Raji (cell line): ENCODE measurements at regions not wholly inside any gene's neighbourhood (a gene's known extent, or its start where the extent isn't known, plus 50 kb on each side); places are given as distances from the start of the nearest gene placed in this dataset.

Experiments
- POLR2A ChIP-seq: IDR thresholded peaks from 2 replicates; pipeline ENCODE4 v1.6.1; 2011; ENCODE audit warnings: low read depth, low read length, control low read depth; ENCODE audit not compliant: insufficient read depth

DNA sequence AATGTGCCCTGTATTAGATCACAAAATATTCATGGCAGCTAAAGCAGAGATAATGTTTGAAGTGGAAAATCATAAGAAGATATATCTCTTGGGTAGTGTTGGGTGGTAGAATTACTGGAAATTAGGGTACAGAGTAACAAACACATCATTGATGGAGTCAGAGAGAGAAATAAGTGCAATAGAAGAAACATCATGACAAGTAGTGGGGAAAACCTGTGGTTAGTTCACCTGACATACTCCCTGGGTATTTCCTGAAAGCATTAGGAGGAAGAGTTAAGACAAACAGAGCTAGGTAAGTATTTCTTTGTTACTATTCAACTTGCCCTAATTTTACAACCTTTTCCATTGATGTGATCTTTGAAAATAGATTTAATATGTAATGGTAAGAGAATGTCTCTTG lies 691.9 kb upstream of the SOX9 start:
- TF ChIP-seq POLR2A = no peak

DNA sequence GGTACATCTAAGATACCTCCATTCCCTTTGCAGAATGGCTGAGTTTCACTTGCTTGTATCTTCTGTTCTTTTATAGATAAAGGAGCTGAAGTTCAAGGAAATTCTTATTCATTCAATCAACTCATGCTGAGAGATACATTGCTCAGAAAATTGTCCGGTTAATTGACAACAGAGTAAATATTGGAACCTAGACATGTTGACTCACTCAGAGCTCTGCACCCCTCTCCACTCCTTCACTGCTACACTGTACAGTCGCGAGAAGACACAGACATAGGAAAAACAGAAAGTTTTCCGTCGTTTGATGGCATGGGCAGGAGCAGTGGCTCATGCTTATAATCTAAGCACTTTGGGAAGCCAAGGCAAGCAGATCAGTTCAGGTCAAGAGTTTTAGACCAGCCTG lies 690.5 kb upstream of the SOX9 start:
- no peak for TF ChIP-seq POLR2A

- TF ChIP-seq POLR2A = no peak
Measured at GRCh38 chr17:71431146-71431545, 689.7 kb upstream of the SOX9 start.

- TF ChIP-seq POLR2A = no peak
Measured at GRCh38 chr17:71432378-71433315, 688.2 kb upstream of the SOX9 start.

DNA sequence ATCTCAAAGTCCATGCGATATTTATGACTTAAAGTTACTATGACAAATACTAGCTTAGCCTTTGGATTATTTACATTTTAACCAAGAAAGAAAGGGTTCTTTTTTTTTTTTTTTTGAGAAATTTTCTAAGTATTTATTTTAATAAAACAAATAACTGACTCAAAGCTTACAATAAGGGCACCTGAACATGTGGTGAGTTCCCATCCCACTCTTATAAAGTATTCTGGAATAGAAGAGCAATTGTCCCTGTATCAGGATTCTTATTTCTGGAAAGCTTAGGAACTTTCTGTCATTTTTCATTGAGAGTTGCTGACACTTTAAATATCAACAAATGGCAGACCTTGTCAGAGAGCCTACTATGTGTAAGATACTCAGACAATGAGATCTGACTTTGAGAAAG lies 686.1 kb upstream of the SOX9 start:
- TF ChIP-seq POLR2A = no peak

DNA sequence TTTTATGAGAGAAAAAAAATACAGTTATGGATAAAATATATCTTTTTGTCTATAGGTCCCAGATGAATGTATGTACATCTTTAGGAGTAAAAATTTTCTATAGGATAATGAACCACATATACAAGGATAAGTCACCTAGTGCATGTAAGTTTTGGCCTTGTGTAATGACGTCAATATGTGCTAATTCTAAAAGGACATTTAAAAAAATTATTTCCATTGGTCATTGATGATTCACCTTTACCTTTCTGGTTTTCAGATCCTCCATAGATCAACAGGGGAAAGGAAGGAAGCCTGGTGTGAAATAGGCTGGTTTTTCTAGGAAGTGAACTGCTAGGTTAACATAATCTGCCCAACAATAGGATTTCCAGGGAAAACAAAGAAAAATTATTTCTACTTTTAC lies 684.3 kb upstream of the SOX9 start:
- TF ChIP-seq POLR2A = no peak

DNA sequence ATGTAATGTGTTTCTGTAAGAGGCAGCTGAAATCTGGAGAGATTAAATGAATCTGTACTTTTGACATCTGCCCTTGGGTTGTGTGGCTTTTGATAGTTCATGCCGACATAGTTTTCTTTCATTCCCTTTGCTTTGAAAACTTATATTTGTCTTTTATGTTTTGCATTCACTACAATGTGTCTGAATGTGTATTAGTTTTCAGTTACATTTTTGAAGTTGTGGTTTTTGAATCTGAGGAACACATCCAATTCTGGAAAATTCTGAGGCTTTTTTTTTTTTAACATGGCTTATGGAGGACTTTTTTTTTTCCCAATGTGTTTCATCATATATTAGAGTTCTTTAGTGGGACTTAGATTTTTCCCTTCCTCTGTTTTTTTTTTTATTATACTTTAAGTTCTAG lies 683.7 kb upstream of the SOX9 start:
- no peak for TF ChIP-seq POLR2A

- no peak for TF ChIP-seq POLR2A
Measured at GRCh38 chr17:71438631-71439146, 682.1 kb upstream of the SOX9 start.

- no peak for TF ChIP-seq POLR2A
Measured at GRCh38 chr17:71440513-71440912, 680.3 kb upstream of the SOX9 start.

- TF ChIP-seq POLR2A = no peak
Measured at GRCh38 chr17:71441098-71441497, 679.7 kb upstream of the SOX9 start.

GRCh38 chr17:71444078-71444477 lies 676.7 kb upstream of the SOX9 start:
- no peak for TF ChIP-seq POLR2A

- no peak for TF ChIP-seq POLR2A
Measured at GRCh38 chr17:71446645-71447437, 674.0 kb upstream of the SOX9 start.

DNA sequence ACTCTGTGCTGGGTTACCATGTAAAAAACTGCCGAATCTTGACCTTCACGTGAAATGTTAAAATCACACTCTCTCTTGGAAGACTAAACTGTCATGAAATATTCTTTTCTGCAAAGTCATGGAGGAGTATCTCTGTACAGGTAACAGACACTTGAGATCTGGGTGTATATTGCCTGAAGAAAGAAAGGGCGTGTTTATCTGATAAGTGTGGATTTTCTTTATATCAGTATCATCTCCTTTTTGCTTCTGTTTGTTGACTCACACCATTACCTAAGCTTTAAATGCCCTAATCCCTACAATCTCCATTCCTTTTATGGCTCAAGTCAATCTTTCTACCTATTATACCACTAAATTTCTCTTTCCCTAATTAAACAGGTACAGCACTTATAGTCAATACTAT lies 673.2 kb upstream of the SOX9 start:
- no peak for TF ChIP-seq POLR2A

GRCh38 chr17:71453876-71454422 lies 666.9 kb upstream of the SOX9 start:
- no peak for TF ChIP-seq POLR2A

GRCh38 chr17:71455219-71455618 lies 665.6 kb upstream of the SOX9 start:
- TF ChIP-seq POLR2A = no peak
